ENCODE measurements at regions not wholly inside any gene's neighbourhood (a gene's known extent, or its start where the extent isn't known, plus 50 kb on each side); places are given as distances from the start of the nearest gene placed in this dataset.

DNA sequence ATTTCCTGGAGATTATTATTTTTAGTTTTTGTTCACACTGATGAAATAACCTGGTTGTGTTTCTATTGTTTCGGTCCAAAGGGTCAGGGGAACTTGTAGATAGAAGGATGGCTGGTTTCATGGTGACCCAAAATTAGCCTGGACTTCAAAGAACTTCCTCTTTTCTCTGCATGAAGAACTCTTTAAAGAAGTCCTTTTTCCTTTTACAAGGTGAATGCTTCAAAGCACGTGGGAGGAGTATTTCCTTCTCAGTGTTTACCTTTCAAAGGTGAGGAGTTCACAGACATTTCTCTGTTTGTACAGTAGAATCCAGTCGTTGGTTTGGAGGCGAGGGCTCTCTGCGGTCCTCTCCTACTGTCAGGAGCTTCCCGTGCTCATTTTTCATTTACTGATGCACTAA lies 561.7 kb downstream of the GATA3 start:
- ATAC-seq: peak; percentile 57
- TF ChIP-seq CTCF (IDR thresholded peaks at IDR 0.05): no peak
- intact Hi-C loops (cut with DNase I): no loop called here

DNA sequence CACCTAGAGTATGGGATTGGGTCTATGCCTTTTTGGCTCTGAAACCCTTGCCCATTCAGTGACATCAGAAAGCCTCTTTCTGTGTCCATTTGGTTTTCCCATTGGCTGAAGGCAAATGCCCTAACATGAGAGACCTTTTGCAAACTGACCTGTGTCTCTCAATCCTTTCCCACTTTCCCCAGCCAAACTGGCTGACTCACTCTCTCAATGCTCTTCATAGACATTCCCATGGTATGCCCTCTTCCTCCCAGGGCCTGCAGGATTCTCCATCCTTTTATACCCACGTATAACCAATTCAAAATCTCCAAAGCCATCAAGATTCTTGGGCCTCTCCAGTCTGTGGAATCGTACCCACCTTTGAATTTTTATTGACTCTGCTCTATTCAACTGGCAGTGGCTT lies 563.3 kb downstream of the GATA3 start:
- no peak for ATAC-seq
- no peak overlapping the region for H3K4me3 ChIP-seq
- TF ChIP-seq CTCF (IDR thresholded peaks at IDR 0.05): no peak
- H3K4me1 ChIP-seq: no peaks in the 10 kb centered on the region
- no peak for DNase-seq
- no peak overlapping the region for H3K27ac ChIP-seq
- H3K9me3 ChIP-seq: no peaks in the 10 kb centered on the region
- intact Hi-C loops (cut with DNase I): no loop called here
- H3K27me3 ChIP-seq: no peaks in the 10 kb centered on the region
- H3K36me3 ChIP-seq: no peaks in the 10 kb centered on the region

More for the DNA sequence above, 561.7 kb downstream of the GATA3 start:
- no peak overlapping the region for H3K27ac ChIP-seq
- no peaks in the 10 kb centered on the region for H3K4me1 ChIP-seq
- no peaks in the 10 kb centered on the region for H3K36me3 ChIP-seq
- H3K4me3 ChIP-seq: no peak overlapping the region
- H3K27me3 ChIP-seq: no peaks in the 10 kb centered on the region
- H3K9me3 ChIP-seq: no peaks in the 10 kb centered on the region
- no peak for DNase-seq

DNA sequence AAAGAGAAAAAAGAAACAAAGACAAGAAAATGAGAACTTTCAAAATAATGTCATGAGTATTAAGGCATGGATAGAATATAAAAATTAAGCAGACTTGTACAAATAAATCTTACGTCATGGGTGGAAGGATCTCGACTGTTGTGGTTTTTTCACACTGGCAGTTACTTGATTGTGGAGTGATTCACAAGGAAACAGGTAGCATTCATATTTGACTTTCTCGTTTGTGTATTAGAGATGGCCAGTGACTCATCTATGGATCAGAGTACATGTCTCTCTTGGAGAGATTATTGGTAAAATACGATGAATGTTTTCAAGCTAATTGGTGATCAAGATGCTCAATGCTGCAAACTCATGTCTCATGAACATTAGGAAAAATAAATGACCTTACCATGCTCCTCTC lies 564.3 kb downstream of the GATA3 start:
- Histone ChIP-seq H3K4me3 (no peak overlapping the region), H3K4me1 (no peaks in the 10 kb centered on the region), H3K9me3 (no peaks in the 10 kb centered on the region), H3K27ac (no peak overlapping the region), H3K27me3 (no peaks in the 10 kb centered on the region), H3K36me3 (no peaks in the 10 kb centered on the region)
- intact Hi-C loops (cut with DNase I): no loop called here
- ATAC-seq: no peak
- DNase-seq: no peak
- no peak for TF ChIP-seq CTCF (IDR thresholded peaks at IDR 0.05)

GRCh38 chr10:8628351-8628750 lies 573.9 kb downstream of the GATA3 start:
- H3K27me3 ChIP-seq: no peaks in the 10 kb centered on the region
- no peak for TF ChIP-seq CTCF (IDR thresholded peaks at IDR 0.05)
- no peak overlapping the region for H3K4me3 ChIP-seq
- DNase-seq: no peak
- ATAC-seq: no peak
- H3K4me1 ChIP-seq: no peaks in the 10 kb centered on the region
- H3K36me3 ChIP-seq: no peaks in the 10 kb centered on the region
- intact Hi-C loops (cut with DNase I): no loop called here
- no peaks in the 10 kb centered on the region for H3K9me3 ChIP-seq
- H3K27ac ChIP-seq: no peak overlapping the region

GRCh38 chr10:8633909-8634308 lies 579.4 kb downstream of the GATA3 start:
- no peak for ATAC-seq
- Histone ChIP-seq H3K4me3 (no peak overlapping the region), H3K27me3 (no peaks in the 10 kb centered on the region), H3K4me1 (no peaks in the 10 kb centered on the region), H3K36me3 (no peaks in the 10 kb centered on the region), H3K27ac (no peak overlapping the region), H3K9me3 (no peaks in the 10 kb centered on the region)
- intact Hi-C loops (cut with DNase I): no loop called here
- DNase-seq: no peak
- no peak for TF ChIP-seq CTCF (IDR thresholded peaks at IDR 0.05)

DNA sequence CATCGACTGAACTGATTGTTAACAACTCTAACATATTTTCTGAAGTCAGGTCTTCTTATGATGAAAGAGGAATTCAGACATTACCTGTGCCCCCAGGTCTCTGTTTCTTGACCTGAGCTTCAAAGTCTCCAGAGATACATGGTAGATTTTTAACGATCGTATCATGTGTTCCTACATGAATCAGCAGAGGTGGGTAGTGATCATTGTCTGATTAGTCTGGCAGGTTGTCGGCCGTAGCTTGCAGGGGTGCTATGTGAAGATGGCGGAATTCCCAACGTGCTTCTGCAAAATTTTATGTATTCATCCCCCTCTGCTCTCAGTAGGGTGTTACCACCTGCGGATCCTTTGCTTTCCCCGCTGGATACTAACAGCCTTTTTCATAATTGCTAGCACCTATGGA lies 581.9 kb downstream of the GATA3 start:
- H3K27ac ChIP-seq: no peak overlapping the region
- DNase-seq (no peak), ATAC-seq (no peak)
- no peaks in the 10 kb centered on the region for H3K27me3 ChIP-seq
- intact Hi-C loops (cut with DNase I): no loop called here
- TF ChIP-seq CTCF (IDR thresholded peaks at IDR 0.05): no peak
- no peaks in the 10 kb centered on the region for H3K9me3 ChIP-seq
- no peaks in the 10 kb centered on the region for H3K36me3 ChIP-seq
- H3K4me3 ChIP-seq: no peak overlapping the region
- H3K4me1 ChIP-seq: no peaks in the 10 kb centered on the region
